Activated T-cell treated with anti-CD3 and anti-CD28 coated beads for 1 hour (primary cell): ENCODE measurements at regions not wholly inside any gene's neighbourhood (a gene's known extent, or its start where the extent isn't known, plus 50 kb on each side); places are given as distances from the start of the nearest gene placed in this dataset.

Source experiments
- DNase-seq: peaks from one replicate; pipeline ENCODE4 v3.0.0-alpha.2; 2020; ENCODE audit warnings: low read depth

DNA sequence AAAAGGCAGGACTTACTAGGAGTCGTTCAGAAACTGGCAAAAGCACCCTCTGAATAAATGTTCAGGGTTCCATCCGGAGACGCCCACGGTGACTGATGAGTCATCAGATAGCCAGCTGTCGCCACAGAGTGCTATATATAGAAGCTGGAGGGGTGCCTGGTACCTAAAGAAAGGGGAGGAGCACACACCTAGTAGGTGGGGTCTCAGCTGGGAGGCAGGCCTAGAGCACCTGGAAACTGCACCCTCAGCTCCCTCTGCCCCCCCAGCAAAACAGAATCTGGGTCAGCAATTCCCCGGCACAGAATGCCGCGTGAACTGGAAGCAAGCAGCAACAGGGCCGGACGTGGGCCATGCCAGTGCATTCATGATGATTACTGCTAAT, 242.0 kb downstream of the BCOR start:
- DNase-seq: peak; percentile 53

DNA sequence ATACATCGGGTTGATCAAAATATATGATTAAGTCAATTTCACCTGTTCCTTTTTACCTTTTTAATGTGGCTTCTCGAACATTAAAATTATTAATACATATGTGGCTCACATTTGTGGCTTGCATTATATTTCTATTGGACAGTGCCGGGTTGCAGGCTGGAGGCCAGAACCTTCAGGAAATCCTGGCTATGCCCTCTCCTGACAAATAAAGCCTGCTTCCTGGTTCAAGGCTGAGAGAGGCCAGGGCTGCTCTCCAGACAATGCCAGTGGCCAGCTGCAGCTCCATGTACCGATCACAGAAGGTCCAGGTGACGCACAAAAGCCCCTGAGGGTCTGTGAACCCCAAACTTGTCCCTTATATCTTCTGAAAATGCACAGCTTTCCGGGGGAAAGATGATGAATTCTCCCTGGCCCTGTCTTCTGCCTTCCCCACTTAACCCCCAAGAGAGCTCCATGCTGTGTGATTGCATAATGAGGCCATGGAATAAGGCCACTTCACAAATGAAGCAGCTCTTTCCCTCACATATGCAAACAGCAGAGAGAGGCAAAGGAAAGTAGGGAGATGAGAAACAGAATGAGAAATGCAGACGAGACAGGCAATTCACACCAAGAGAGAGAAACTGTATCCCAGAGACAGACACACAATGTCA, 241.2 kb downstream of the BCOR start:
- DNase-seq: no peak

DNA sequence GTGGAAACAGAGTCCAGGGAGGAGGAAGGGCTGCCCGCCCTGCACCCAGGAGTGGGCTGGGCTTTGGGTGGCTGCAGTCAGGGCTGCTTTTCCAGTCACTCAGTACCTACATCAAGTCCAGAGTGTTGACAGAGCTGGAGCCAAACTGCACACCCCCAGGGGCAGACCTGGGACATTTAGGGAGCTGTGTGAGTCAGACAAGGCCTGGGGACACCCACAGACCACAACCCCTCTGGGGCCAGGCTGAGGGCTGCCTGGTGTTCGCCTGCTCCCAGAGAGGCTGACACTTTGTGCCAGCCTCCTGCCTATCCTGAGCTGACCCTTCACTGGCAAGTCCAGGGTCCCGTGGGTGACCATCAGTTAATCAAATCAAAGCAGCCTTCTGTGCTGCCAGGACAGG, 240.0 kb downstream of the BCOR start:
- no peak for DNase-seq

DNA sequence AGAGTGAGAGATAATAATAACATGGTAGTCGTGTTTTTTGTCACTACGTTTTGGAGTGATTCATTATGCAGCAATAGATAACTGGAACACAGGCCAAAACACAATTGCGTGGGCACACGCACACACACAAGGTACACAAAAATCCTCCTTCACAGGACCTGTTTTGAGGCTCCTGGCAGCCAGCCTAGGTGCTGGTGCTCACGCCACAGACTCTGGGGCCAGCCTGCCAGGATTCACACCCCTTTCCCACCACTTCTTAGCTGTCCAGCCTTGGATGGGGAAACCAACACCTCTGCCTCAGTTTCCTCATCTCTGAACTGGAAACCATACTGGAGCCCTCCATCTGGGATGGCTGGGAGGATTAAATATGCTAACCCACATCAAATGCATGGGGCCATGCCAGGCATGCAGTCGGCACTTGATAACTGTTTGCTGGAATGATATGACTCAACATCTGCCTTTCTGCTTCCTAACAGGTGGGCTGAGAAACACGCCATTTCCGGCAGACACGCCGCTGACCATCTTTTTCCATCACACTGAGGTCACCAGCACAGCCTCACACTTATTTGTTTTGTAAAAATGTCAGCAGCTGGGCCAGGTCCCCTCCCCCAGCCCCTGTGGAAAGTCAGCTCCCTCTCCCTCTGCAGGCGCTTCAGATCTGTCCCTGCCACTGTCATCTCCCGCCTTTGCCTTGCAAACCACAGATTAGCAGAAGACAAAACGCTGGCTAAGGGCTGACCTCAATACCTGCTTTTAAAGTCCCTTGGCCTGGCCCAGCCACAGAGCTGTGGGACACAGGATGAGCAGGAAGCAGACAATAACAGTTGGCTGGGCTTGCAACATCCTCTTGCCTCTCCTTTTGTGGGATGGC, 237.5 kb downstream of the BCOR start:
- DNase-seq: peak; percentile 45

DNA sequence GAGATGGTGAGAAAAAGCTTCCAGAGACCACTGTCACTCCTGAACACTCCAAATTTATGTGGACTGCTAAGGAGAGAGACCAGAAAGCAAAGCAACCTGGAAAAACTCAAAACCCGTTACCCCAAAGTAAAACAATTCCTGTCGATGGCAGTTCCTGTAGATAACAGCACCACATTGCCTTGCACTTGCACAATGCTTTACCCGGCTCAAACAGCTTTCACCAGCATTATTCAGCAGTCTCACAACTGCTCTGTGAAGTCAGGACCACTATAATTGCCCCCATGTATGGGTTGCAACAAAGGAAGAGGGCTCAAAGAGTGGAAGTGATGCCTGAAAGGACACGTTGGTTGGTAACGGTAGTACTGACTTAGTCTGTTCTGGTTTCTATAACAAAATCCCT, 234.8 kb downstream of the BCOR start:
- no peak for DNase-seq

DNA sequence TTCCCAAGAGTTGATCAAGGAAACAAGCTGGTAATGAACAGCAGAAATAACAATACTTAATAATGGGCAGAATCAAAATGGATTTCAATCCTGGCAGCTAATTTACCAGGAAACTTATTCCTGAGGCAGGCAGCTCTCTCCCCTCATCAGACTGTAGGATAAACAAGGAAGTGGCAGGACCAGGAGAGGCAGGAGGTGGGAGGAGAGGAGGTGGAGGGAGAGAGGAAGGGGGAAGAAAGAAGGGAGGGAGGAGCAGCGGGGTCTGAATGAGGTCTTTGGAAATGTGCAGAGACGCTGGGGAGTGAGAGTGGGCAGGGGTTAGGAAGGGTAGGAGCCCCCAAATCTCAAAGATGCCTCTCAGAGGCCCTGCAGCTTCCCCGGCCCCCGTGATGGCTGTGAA, 231.5 kb downstream of the BCOR start:
- DNase-seq: no peak

DNA sequence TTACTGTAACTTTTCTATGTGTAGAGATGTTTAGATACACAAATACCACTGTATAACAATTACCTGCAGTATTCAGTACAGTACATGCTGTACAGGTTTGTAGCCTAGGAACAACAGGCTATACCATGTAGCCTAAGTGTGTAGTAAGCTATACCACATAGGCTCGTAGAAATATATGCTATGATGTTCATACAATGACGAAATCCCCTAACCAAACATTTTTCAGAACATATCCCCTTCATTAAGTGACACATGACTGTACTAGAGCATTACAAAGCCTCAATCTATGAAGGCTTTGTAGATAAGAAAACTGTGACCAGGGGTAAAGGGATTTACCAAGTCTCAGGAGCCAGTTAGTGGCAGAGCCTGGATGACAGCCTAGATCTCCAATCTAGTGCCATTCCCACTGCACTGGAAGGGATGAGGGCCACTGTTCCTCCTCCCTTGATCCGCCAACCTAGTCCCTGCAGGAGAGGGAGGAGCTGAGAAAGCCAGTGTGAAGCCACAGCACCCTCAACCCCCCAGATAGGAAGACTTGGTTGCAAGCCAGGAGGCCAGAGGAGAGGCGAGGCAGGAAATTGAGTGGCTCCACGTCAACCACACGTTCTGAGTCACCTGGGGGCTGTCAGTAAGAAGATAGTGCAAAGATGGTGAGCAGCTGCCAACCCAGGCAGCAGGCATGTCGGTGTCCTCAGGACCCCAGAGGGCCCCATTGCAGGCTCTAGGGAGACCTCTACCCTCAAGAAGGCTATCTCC, 227.7 kb downstream of the BCOR start:
- DNase-seq: peak; percentile 45

DNA sequence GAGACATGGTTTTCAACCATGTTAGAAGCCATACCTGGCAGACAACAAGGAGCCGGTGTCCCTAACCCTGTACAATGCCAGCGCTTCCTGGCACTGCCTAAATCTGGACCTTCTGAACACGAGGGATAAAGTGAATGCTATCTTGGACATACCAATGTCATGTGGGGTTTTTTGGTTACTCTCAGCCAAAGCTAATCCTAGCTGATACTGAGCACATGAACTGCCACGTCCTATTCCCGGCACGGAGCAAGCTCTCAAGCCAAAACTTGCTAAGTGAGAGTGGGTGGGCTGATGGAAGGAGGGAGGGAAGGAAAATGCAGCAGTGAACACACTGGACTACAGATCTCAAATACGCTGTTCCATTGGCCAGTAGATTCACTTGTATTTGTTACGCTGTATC, 226.1 kb downstream of the BCOR start:
- DNase-seq: no peak

DNA sequence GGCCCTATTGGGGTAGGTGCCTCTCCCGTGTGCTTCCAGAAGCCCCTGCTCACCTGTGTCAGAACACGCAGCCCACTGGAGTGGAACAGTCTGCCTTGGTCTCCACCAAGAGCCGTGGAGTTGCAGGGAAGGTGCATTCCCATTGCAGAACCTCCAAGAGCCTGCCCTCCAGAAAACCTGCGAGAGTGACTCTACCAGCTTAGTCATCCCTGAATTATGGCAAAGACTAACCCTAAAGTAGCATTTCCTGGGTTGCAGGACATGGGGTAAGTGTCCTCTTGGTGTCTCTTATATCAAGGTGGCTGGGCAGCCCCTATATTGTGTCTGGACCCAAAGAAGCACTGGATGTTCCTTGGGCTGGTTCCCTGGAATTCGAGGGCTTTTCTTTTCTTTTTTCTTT, 224.6 kb downstream of the BCOR start:
- DNase-seq: no peak

DNA sequence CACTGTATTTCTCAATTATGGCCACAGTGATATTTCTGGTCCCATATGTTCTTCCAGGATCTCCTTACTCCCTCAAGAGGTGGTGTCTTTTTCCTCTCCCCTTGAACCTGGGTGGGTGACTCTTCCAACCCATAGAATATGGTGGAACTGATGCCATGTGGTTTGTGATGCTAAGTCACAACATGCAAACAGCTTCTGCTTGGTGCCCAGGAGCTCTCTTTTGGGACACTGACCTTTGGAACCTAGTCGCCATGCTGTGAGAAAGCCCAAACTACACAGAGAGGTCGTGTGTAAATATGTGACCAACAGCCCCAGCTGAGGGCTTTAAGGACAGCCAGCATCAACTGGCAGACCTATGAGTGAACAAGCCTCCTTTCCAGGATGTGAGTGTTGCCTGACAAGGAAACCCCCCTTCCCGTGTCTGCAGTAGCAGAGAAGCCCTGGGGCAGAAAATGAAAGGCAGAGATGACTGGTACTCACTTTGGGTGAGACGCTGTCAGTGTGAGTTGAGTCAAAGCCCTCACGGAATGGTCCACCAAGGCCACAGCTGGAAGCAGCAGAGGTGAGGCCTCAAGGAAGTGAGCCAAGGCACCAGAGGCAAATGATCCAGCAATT, 223.4 kb downstream of the BCOR start:
- no peak for DNase-seq

DNA sequence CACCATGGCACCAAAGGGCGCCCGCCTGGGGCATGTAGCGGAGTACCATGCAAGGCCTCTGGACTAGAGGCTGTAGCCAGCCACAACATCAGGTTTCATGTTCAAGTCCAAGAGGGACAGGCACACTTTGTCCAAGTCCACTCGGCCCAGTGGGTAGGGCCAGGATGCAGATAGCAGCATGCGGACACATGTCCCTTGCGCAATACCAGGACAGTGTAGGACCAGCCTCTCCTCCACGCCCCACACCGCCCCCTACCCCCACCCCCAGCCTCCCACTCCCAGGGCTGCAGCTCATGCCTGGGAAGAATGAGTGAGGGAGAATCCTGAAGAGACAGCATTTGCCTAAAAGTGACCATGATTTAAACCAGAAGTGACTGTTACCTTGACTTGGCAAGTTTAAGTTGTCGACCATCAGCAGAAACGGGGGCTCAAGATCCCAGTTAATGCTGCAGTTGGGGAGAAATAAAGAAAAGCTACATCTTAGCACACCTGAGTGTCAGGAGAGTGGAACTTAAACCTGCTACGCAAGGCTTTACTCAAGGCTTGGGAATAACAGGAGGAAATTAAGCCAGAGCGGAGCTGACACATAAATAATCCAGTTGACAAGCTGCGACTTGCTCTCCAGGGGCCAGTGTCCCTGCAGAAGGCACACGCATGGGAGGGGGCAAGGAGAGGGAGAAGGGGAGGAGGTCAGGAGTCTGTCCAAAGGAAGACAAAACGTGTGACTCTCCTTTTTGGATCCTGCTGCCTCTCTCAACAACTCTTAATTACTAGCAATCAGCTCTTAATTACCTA, 221.7 kb downstream of the BCOR start:
- no peak for DNase-seq

DNA sequence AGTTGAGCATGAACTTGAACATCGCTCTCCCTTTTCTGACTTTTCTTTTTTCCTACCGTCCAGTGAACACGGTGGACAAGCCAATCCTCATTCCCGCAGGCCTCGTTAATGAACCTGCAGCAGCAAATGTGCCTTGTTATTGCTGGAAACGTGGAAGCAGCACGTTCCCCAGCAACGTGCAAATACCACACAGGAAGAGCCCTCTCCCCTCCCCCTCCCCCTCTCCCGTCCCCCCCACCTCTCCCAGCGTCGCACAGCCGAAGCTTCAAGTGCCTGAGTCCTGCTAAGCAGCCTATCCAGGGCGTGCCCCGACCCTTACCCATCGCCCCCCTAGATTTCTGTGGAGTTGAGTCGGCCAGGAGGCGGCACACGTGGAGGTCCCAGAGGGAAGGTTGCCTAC, 219.9 kb downstream of the BCOR start:
- no peak for DNase-seq

DNA sequence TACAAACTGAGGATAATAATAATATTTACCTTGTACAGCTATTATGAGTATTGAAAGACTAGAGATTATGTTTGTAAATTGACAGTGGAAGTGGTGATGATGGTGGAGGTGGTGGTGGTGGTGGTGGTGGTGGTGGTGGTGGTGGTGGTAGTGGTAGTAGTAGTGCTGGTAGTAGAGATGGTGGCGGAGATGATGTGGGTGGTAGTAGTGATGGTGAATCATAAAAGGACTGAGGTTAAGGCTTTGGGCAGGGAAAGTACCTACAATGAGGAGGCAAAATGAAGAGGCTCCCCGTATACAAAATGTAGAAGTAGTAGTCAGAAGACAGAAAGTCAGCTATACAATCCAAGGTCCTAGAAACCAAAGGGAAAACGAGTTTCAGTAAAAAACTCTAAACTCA, 214.1 kb downstream of the BCOR start:
- DNase-seq: no peak

DNA sequence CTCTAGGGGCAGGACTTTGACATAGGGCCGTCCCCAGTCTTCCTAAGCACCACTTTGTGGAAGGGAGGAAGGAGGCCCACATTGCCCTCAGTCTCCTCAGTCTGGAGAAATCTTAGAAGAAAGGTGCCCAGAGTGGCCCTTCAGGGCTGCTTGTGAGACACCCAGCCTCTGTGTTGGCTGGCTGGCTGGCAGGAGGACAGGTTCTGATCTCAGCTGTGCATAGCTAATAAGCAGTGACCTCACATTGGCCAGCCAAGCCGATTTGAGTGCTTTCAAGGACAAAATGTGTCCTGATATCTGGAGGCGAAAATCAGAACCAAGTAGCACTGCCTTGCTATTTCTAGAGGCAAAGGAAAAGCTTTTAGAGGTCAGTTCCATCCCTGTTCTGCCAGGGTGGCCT, 211.5 kb downstream of the BCOR start:
- DNase-seq: no peak

DNA sequence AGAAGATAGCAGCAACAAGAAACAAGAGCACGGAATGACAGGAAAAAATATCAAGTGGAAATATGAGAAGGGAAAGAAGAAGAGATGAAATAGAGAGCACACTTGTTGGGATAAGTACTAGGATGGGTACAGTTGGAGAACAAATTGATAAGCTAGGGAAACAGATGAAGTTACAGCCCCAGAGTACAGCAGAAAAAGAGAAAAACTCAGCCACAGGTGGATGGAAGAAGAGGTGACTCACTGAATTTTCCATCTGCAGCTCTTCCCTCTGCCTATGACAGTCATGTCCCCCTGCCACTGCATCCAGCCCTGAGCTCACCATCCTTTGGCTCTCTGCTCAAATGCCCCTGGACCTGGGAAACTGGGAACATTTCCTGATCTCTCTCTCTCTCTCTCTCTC, 209.0 kb downstream of the BCOR start:
- DNase-seq: no peak

DNA sequence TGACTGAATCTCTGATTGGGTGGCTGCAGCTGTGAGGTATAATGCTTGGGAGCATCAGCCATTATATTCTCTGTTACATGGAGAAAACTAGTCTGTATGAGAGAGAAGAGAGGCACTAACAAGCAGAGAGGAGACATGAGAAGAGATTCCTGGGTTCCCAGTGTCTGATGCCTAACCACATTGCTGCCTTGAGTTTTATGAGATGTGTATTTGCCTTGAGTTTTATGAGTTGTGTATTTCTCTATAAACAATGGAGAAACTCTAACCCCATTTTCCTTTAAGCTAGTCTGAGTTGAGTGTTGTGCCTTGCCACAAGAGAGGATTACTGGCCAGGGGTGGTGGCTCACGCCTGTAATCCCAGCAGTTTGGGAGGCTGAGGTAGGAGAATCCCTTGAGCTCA, 208.1 kb downstream of the BCOR start:
- DNase-seq: no peak

DNA sequence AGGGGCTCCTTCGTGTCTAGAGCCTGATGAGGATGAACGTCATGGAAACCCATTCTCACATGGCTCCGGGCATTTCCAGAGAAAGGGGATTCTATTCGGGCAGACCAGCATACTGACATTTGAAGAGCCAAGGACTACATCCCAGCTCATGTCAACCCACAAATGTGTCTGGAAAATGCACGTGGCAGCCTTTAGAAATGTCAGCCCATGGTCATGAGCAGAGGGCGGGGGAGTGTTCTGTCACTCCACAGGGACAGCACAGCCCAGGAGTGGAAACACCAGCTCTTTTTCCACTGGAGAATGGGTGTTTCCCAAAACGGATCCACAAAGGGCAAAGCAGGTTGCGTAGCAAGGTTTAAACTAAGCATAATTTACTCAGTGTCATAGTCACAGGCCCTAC, 207.0 kb downstream of the BCOR start:
- DNase-seq: no peak

DNA sequence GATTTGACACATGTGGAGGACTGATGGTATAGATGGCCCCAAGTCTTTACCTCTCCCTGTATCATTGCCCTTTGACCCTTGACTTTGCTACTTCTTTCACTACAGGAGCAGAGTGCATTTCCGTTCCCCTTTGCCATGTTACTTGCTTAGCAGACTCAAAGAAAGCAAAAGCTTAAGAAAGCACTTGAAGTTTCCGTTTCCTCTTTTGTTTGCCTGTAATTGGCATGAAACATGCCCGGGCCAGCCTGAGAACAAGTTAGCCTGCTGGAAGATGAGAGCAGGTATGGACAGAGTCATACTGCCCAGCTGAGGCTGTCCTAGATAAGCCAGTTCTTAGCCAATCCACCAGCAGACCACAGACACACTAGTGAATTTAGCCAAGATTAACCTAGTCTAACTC, 206.0 kb downstream of the BCOR start:
- no peak for DNase-seq

DNA sequence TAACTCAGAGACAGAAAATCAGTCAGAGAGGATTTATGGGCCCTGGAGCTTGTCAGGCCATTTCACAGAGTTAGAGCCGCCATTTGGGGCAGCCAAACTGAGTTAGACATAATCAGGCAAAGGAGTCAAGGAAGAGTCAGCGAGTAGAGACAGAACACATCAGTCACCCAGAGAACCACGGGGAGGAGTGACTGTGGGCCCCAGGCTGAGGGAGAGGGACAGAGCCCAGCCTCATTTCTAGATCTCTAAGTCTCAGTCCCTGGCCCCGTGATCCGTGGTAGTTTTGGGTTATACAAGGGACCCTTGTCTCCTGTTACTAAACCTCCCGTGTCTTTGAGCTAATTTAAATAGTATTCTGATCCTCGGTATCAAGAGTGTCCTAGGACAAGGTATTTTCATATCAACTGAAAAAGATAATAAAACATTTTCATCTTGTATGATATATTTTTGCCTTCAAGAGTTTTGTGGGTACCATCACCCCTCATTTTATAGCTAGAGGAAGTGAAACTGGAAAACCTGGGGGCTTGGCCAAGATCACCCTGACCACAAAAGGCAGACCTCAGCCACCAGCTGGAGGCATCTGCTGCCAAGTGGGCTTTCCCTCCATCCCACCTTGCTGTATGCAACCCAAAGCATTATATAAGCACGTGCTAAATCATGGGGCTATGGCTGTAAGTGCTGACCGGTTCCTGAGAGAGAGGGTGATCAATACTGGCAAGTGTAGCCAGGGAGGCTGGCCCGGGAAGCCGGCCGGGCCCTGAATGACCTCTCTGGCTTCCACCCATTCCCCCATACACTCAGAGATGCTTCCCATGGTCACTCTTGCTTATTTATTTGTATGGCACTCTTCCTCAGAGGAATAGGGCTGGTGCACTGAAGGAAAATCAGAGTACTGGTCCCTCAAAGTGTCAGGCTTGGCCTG, 204.1 kb downstream of the BCOR start:
- DNase-seq: no peak

DNA sequence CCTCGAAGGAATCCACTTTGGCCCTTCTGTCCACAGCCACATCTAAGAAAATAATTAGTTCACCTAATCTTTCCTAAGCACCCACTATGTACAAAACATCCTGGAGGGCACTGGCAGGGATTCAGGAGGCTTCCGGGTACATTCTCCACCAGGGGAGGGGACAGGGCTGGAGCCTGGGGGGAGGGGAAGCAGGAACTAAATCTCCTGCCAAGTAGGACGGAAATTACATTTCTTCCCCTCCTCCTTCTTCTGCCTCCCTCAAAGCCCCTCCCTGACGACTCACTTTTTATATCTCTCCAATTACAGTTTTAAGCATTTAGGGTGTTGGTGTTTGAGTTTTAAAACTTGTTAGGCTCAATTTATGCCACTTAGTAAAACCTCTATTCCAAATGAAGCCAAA, 203.1 kb downstream of the BCOR start:
- DNase-seq: no peak
